DOHH2 (cell line): ENCODE measurements at regions not wholly inside any gene's neighbourhood (a gene's known extent, or its start where the extent isn't known, plus 50 kb on each side); places are given as distances from the start of the nearest gene placed in this dataset.

Experiments used
- CTCF ChIP-seq: fragments of 200-600 bp; sonication (generic); IDR thresholded peaks from one replicate; pipeline ENCODE4 v1.5.1; 2014; ENCODE audit warnings: antibody characterized with exemption, mild to moderate bottlenecking, low read depth, low read length; ENCODE audit not compliant: poor library complexity, severe bottlenecking
- EZH2phosphoT487 ChIP-seq: fragments of 200-600 bp; sonication (generic); IDR thresholded peaks from 2 replicates; pipeline ENCODE4 v1.6.1; 2017; ENCODE audit warnings: borderline replicate concordance, mild to moderate bottlenecking, antibody characterized with exemption, low read length, moderate library complexity, mixed read lengths

- TF ChIP-seq CTCF: no peak
- no peak for TF ChIP-seq EZH2phosphoT487
These were observed 192.9 kb upstream of the CCDC54 start for GRCh38 chr3:107184375-107184774.
